GM12878 (cell line): ENCODE measurements at regions not wholly inside any gene's neighbourhood (a gene's known extent, or its start where the extent isn't known, plus 50 kb on each side); places are given as distances from the start of the nearest gene placed in this dataset.

Source experiments
- EZH2 ChIP-seq: IDR thresholded peaks from 2 replicates; pipeline ENCODE4 v1.6.1; 2012; ENCODE audit warnings: low read depth, mild to moderate bottlenecking, control low read depth, inconsistent platforms, low read length, borderline replicate concordance; ENCODE audit not compliant: control insufficient read depth
- PAX5 ChIP-seq: IDR thresholded peaks from 2 replicates; pipeline ENCODE4 v1.6.1; 2011; ENCODE audit warnings: low read depth, low read length, borderline replicate concordance
- TF ChIP-seq, protein P1 (sequence below): fragments of 450-650 bp; IDR thresholded peaks from 2 replicates; pipeline ENCODE4 v1.6.1; 2017; ENCODE audit warnings: mild to moderate bottlenecking, moderate library complexity
- TF ChIP-seq, protein P2 (sequence below): fragments of 150-350 bp; IDR thresholded peaks from 2 replicates; pipeline ENCODE4 v1.6.1; 2016; ENCODE audit warnings: low read depth, low read length

DNA sequence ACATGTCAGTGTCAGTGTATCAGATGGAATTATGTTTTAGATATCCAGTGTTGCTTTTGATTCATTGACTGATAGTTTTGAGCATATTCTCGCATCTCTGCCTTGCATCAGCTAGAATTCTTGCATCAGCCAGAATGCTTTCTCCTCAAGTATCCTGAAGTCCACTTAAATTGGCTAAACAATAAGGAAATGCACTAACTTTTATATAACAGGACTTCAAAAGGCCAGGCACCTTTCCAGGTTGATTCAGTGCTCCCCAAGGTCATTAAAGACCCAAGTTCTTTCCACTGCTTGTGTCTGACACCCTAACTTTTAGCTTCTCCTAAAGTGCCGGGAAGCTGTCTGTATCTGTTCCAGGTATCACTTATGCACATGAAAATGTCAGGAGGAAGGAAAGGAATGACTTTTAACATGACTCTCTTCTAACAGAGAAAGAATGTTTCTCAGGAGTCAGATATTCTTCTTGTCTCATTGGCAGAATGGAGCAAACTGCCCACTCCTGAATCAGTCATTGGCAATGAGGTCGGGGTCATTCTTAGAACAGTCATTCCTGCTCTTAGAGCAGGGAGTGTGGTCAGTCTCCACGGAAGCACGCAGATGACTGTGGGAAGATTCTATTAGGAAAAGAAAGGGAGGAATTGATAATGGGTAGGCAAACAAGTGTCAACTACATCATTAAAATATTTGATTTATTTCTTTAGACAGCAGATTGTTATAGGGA, 92.9 kb upstream of the TLL1 start (continued):
- TF ChIP-seq, protein P1, sequence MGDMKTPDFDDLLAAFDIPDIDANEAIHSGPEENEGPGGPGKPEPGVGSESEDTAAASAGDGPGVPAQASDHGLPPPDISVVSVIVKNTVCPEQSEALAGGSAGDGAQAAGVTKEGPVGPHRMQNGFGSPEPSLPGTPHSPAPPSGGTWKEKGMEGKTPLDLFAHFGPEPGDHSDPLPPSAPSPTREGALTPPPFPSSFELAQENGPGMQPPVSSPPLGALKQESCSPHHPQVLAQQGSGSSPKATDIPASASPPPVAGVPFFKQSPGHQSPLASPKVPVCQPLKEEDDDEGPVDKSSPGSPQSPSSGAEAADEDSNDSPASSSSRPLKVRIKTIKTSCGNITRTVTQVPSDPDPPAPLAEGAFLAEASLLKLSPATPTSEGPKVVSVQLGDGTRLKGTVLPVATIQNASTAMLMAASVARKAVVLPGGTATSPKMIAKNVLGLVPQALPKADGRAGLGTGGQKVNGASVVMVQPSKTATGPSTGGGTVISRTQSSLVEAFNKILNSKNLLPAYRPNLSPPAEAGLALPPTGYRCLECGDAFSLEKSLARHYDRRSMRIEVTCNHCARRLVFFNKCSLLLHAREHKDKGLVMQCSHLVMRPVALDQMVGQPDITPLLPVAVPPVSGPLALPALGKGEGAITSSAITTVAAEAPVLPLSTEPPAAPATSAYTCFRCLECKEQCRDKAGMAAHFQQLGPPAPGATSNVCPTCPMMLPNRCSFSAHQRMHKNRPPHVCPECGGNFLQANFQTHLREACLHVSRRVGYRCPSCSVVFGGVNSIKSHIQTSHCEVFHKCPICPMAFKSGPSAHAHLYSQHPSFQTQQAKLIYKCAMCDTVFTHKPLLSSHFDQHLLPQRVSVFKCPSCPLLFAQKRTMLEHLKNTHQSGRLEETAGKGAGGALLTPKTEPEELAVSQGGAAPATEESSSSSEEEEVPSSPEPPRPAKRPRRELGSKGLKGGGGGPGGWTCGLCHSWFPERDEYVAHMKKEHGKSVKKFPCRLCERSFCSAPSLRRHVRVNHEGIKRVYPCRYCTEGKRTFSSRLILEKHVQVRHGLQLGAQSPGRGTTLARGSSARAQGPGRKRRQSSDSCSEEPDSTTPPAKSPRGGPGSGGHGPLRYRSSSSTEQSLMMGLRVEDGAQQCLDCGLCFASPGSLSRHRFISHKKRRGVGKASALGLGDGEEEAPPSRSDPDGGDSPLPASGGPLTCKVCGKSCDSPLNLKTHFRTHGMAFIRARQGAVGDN: no peak
- TF ChIP-seq PAX5: no peak
- TF ChIP-seq EZH2: no peak
- TF ChIP-seq, protein P2, sequence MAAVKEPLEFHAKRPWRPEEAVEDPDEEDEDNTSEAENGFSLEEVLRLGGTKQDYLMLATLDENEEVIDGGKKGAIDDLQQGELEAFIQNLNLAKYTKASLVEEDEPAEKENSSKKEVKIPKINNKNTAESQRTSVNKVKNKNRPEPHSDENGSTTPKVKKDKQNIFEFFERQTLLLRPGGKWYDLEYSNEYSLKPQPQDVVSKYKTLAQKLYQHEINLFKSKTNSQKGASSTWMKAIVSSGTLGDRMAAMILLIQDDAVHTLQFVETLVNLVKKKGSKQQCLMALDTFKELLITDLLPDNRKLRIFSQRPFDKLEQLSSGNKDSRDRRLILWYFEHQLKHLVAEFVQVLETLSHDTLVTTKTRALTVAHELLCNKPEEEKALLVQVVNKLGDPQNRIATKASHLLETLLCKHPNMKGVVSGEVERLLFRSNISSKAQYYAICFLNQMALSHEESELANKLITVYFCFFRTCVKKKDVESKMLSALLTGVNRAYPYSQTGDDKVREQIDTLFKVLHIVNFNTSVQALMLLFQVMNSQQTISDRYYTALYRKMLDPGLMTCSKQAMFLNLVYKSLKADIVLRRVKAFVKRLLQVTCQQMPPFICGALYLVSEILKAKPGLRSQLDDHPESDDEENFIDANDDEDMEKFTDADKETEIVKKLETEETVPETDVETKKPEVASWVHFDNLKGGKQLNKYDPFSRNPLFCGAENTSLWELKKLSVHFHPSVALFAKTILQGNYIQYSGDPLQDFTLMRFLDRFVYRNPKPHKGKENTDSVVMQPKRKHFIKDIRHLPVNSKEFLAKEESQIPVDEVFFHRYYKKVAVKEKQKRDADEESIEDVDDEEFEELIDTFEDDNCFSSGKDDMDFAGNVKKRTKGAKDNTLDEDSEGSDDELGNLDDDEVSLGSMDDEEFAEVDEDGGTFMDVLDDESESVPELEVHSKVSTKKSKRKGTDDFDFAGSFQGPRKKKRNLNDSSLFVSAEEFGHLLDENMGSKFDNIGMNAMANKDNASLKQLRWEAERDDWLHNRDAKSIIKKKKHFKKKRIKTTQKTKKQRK: no peak
